Fibroblast of the conjunctiva (primary cell): ENCODE measurements at regions not wholly inside any gene's neighbourhood (a gene's known extent, or its start where the extent isn't known, plus 50 kb on each side); places are given as distances from the start of the nearest gene placed in this dataset.

Experiments used
- DNase-seq: peaks from one replicate; pipeline ENCODE4 v3.0.0-alpha.2; 2010; ENCODE audit warnings: low read depth

DNA sequence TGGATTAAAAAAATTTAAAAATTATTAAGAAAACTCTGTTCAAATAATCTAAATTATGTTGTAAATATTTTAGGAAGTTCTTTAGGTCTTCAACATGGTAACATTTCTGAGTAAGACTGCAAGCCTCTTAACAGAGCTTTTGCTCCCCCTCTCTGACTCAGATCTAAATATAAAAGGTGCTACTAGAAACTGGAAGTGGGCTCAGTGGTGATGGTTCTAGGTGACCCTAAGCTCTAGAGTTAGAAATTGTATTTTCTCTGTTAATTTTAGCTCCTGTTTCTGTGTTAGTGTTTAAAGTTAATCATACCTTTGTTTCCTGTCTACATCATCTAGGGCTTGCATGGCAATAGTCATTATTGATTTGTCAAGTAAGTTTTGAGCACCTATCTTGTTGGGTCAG, 159.9 kb upstream of the MEIS2 start:
- no peak for DNase-seq

GRCh38 chr15:37261685-37262084, 161.3 kb upstream of the MEIS2 start:
- DNase-seq = no peak

GRCh38 chr15:37262922-37263608, 162.7 kb upstream of the MEIS2 start:
- DNase-seq = no peak

- no peak for DNase-seq
Measured at GRCh38 chr15:37289109-37289765, 188.9 kb upstream of the MEIS2 start.

DNA sequence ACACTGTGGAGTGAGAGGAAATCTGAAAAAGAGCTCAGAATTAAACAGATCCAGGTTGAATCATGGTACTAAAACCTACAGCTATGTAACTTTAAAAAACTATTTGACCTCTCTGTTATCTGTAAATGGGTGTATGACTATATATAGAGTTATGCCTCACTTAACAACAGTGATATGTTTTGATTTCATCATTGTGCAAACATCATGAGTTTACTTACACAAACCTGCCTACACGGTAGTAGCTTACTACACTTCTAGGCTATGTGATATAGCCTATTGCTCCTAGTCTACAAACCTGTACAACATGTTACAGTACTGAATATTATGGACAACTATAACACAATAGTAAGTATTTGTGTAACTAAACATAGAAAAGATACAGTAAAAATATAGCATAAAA, 191.6 kb upstream of the MEIS2 start:
- no peak for DNase-seq

GRCh38 chr15:37298271-37298670, 197.9 kb upstream of the MEIS2 start:
- DNase-seq = no peak

GRCh38 chr15:37339437-37339836, 239.1 kb upstream of the MEIS2 start:
- DNase-seq = no peak

DNA sequence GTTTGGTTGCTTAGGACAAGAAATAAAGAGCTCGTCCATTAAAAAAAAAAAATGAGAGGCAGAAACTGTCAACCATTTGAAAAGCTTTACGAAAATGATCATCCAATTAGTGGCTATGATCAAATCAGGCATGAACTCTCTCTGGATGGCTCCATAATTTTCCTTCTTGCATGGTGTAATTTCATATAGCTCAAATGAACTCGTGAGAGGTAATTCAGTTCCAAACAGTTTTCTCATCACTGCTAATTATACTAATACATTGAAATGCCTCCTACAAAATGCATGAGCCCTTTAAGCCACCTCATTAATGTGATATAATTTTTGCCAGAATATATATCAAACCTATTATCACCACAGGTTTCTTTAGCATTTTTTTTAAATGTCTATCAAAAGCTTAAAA, 239.5 kb upstream of the MEIS2 start:
- no peak for DNase-seq

- DNase-seq = no peak
Measured at GRCh38 chr15:37340438-37340837, 240.1 kb upstream of the MEIS2 start.

- DNase-seq = no peak
Measured at GRCh38 chr15:37359101-37359892, 258.9 kb upstream of the MEIS2 start.

DNA sequence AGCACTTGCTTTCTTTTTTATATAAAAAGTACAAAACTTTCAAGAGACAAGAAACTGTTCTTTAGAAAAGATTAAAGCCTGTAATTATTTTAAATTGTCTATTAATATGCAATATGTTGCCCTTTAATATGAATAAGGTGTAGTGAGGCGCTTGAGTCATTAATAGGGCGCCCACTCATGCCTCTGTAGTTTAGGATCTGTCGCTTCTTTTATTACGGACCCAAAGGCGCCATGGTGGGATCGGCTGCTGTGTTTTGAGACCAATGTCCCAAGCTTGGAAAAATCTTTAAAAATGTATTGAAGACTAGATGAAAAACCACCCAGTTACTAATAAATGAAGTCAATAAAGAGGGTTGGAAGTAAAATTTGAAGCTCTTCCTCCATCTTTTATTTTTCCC, 259.5 kb upstream of the MEIS2 start:
- no peak for DNase-seq

DNA sequence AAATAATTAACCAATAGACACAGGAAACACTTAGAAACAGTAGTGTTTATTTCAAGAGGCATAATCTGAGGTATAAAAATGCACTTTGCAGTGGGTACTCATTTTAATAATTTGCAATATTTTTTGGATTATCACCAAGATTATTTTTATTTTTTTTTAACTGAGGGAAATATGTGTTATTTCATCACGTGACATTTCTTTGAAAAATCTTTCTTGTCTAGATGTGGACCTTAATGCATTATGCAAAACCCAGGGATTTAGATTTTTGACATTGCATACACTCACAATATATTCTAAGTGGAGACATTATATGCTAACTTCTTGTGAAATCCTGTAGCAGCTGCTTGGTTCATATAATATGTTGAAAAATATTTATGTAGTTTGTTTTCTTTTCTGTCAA, 260.4 kb upstream of the MEIS2 start:
- no peak for DNase-seq

DNA sequence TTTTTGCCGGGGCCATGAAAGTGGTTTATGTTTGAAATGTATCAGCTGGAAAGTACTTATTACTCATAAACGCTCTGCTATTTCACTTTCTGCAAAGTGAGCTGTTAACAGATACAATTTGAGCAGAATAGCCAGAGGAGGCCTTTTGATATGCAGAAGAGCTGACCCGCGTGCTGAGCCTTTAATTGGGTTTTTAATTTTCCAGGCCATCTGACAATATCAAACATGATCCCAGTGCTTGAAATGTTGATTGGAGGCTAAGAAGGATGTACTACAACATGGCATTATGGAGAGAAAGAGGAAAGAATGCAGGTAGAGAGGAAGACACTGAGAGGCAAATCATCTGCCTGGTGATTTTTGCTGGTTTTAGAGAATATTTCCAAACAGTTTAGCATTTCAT, 261.3 kb upstream of the MEIS2 start:
- no peak for DNase-seq

DNA sequence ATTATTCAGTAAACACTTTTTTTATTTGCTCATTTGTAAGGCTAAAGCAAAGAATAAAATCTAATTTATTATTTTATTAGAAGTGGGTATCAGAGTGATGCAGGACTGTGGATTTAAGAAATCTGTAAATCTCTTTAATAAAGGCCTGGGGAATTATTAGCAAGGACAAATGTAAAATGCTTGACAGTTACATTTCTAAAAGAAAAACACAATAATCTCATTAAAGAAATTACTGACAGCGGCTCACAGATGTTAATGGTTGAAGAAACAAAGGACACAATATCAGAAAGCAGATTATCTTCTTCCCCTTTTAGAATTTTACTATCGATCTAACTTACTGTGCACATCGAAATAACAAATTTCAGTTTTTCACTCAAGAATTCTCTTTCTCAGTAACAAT, 262.1 kb upstream of the MEIS2 start:
- no peak for DNase-seq

DNA sequence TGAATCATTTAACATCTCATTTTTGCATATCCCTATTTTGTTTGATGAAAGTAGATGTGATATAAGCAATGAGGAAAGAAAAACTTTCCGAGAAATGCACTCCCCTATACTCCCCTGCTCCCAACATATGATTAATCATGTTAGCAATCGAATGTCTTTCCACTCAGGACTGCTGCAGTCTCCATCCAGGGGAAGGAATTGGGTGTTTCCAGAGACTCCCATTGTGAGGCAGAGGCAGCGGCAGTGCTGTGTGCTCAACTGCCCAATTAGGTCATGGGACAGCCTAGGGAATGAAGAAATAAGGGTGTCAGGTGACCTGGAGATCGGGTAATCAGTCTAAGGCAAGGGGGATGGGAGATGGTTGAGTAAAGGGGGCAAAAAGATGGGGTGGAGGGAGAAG, 268.6 kb upstream of the MEIS2 start:
- no peak for DNase-seq

GRCh38 chr15:37370941-37371340, 270.6 kb upstream of the MEIS2 start:
- no peak for DNase-seq

DNA sequence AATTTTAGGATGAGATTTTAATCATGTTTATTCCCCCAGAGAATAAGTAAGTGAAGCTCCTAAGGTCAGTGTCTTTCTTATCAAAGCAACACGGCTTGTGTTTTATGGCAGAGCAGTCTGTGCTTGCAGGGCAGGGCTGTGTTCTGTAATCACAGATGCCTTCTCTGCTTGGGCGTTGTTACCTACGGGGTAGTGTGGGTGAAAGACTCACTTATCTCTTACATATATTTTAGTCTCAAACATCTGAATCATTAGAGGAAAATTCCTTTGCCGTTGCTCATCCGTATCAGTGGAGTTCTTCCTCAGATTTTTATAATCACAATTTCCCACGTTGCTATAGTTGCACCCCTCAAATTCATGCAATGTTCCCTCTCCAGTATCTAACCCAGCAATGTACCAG, 271.7 kb upstream of the MEIS2 start:
- no peak for DNase-seq

DNA sequence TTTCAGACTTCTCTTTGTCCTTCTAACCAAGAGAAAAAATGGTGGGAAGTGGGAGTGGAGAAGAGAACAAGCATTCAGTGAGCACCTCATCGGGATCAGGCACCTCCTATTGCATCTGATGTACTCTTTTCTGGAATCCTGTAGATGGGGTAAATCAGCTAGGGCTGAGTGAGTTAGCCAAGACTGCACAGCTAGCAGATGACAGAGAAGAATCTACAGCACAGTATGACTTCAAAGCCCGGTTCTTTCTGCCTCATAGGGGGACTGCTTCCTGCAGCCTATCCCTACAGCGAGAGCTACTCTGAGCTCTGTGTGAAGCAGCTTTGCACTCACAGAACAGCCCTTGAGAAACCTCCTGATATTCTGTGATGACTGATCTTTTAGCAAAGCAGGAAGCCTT, 275.2 kb upstream of the MEIS2 start:
- no peak for DNase-seq

- DNase-seq = no peak
Measured at GRCh38 chr15:37377428-37377827, 277.1 kb upstream of the MEIS2 start.

DNA sequence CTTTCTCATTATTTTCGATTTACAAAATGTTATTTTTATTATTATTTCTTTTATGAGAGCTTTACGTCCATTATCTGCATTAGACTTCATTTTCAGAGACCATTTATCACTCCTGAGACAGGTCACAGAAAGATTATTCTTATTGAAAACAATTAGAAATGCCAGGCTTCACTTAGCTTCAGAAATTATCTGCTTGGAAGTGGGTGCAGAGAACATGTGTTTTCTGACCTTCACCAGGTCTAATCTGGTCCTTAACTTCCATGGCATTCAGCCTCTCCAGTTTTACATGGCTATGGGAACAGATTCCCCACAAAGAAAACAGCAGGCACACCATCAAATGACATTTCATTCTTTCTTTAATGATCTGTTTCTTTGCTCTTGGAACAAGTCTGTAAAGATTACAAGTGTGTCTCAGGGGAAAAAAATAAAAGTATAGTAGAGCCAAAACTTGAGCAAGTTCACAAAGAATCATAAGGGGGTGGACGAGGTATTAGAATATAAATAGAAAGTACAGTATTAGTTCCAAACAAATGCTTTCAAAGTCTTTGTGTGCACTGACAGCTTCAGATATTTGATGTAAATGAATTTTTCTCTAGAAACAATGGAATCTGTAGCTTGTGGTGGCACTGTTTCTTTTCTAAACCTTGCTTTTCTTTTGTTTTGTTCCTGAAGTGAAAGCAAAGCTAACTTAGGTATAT, 294.2 kb upstream of the MEIS2 start:
- DNase-seq = no peak

DNA sequence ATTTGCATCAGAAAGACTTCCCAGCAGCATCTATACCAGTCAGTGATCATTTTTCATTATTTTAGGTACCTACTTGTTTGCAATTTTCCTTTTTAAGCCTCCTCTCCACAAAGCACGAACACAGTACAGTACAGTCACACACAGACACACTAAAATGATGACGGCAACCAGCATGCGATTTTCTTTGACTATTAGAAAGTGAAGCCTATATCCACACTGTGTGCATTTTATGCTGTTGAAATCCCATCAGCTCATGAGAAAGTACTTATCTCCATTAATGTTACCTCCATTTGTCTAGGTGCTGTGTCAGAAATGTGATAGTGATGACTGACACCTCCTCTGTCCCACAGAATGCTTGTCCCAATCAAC, 294.7 kb upstream of the MEIS2 start:
- DNase-seq = no peak

GRCh38 chr15:37397266-37398022, 297.1 kb upstream of the MEIS2 start:
- no peak for DNase-seq
